HEK293 (cell line): ENCODE measurements at regions not wholly inside any gene's neighbourhood (a gene's known extent, or its start where the extent isn't known, plus 50 kb on each side); places are given as distances from the start of the nearest gene placed in this dataset.

Experiments used
- CTCF ChIP-seq: fragments of 450-650 bp; formaldehyde crosslinking; IDR thresholded peaks from 2 replicates; pipeline ENCODE4 v1.5.1; 2016; ENCODE audit warnings: missing biosample characterization, missing genetic modification characterization
- KLF17 ChIP-seq: fragments of 450-650 bp; formaldehyde crosslinking; IDR thresholded peaks from 2 replicates; pipeline ENCODE4 v1.5.1; 2016; ENCODE audit warnings: missing biosample characterization, missing genetic modification characterization
- KLF7 ChIP-seq: fragments of 450-650 bp; formaldehyde crosslinking; IDR thresholded peaks from 2 replicates; pipeline ENCODE4 v1.5.1; 2016; ENCODE audit warnings: missing biosample characterization, missing genetic modification characterization, borderline replicate concordance
- KLF9 ChIP-seq: fragments of 450-650 bp; formaldehyde crosslinking; IDR thresholded peaks from 2 replicates; pipeline ENCODE4 v1.5.1; 2016; ENCODE audit warnings: missing biosample characterization, missing genetic modification characterization, low read depth
- REST ChIP-seq: fragments of 450-650 bp; formaldehyde crosslinking; IDR thresholded peaks from 2 replicates; pipeline ENCODE4 v1.5.1; 2016; ENCODE audit warnings: missing biosample characterization, missing genetic modification characterization
- YY1 ChIP-seq: fragments of 450-650 bp; formaldehyde crosslinking; IDR thresholded peaks from 2 replicates; pipeline ENCODE4 v1.5.1; 2018; ENCODE audit warnings: missing biosample characterization, missing genetic modification characterization
- ZIC2 ChIP-seq: fragments of 450-650 bp; formaldehyde crosslinking; IDR thresholded peaks from 2 replicates; pipeline ENCODE4 v1.5.1; 2016; ENCODE audit warnings: missing biosample characterization, missing genetic modification characterization
- ZNF132 ChIP-seq: fragments of 450-650 bp; formaldehyde crosslinking; IDR thresholded peaks from 2 replicates; pipeline ENCODE4 v1.5.1; 2017; ENCODE audit warnings: missing biosample characterization, missing genetic modification characterization, borderline replicate concordance
- ZNF157 ChIP-seq: fragments of 450-650 bp; formaldehyde crosslinking; IDR thresholded peaks from 2 replicates; pipeline ENCODE4 v1.5.1; 2016; ENCODE audit warnings: missing biosample characterization, missing genetic modification characterization
- ZNF274 ChIP-seq, 2 experiments: fragments of 200-500 bp in 1 of 2; fragments of 450-650 bp in 1 of 2; sonication (Bioruptor generic) in 1 of 2; formaldehyde crosslinking in 1 of 2; IDR thresholded peaks; 2 replicates each; pipeline versions ENCODE4 v1.5.1 to v1.6.1; 2014 to 2016; ENCODE audit warnings: borderline replicate concordance in 1 of 2, inconsistent platforms in 1 of 2, low read length in 1 of 2, missing biosample characterization in 1 of 2, missing genetic modification characterization in 1 of 2
- ZNF302 ChIP-seq: fragments of 450-650 bp; formaldehyde crosslinking; IDR thresholded peaks from 2 replicates; pipeline ENCODE4 v1.5.1; 2016; ENCODE audit warnings: missing biosample characterization, missing genetic modification characterization, low read depth
- ZNF48 ChIP-seq: fragments of 450-650 bp; formaldehyde crosslinking; IDR thresholded peaks from 2 replicates; pipeline ENCODE4 v1.5.1; 2016; ENCODE audit warnings: missing biosample characterization, missing genetic modification characterization
- ZNF501 ChIP-seq: fragments of 450-650 bp; formaldehyde crosslinking; IDR thresholded peaks from 2 replicates; pipeline ENCODE4 v1.5.1; 2016; ENCODE audit warnings: missing biosample characterization, missing genetic modification characterization
- ZNF549 ChIP-seq: fragments of 450-650 bp; IDR thresholded peaks from 2 replicates; pipeline ENCODE4 v1.5.1; 2018; ENCODE audit warnings: missing biosample characterization, missing genetic modification characterization, mild to moderate bottlenecking, inconsistent platforms, moderate library complexity

GRCh38 chr3:167958141-167958540 lies 137.6 kb downstream of the GOLIM4 start:
- TF ChIP-seq CTCF (tag by site-specific recombination) (no peak), YY1 (tag by site-specific recombination) (no peak), ZNF274 (IDR thresholded peaks at IDR 0.05; ENCODE audit: low read length) (no peak), ZNF274 (tag by site-specific recombination; IDR thresholded peaks at IDR 0.05; ENCODE audit: borderline replicate concordance) (no peak), ZNF501 (tag by site-specific recombination) (no peak), ZIC2 (no peak), ZNF157 (tag by site-specific recombination) (no peak), ZNF132 (tag by site-specific recombination) (no peak), ZNF302 (tag by site-specific recombination) (no peak), KLF7 (tag by site-specific recombination) (no peak), REST (tag by site-specific recombination) (no peak), ZNF48 (tag by site-specific recombination) (no peak), KLF17 (no peak), KLF9 (tag by site-specific recombination) (no peak), ZNF549 (no peak)
